ENCODE measurements at regions not wholly inside any gene's neighbourhood (a gene's known extent, or its start where the extent isn't known, plus 50 kb on each side); places are given as distances from the start of the nearest gene placed in this dataset.

- ChIA-PET CTCF (no interaction called here), POLR2A (no interaction called here)
- no peak for DNase-seq (ENCODE audit: low read depth, low spot score)
- TF ChIP-seq, protein P1, sequence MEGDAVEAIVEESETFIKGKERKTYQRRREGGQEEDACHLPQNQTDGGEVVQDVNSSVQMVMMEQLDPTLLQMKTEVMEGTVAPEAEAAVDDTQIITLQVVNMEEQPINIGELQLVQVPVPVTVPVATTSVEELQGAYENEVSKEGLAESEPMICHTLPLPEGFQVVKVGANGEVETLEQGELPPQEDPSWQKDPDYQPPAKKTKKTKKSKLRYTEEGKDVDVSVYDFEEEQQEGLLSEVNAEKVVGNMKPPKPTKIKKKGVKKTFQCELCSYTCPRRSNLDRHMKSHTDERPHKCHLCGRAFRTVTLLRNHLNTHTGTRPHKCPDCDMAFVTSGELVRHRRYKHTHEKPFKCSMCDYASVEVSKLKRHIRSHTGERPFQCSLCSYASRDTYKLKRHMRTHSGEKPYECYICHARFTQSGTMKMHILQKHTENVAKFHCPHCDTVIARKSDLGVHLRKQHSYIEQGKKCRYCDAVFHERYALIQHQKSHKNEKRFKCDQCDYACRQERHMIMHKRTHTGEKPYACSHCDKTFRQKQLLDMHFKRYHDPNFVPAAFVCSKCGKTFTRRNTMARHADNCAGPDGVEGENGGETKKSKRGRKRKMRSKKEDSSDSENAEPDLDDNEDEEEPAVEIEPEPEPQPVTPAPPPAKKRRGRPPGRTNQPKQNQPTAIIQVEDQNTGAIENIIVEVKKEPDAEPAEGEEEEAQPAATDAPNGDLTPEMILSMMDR (IDR thresholded peaks at IDR 0.05; ENCODE audit: insufficient read depth, low read length, missing control alignments) = no peak
- H3K4me3 ChIP-seq (ENCODE audit: low read depth, low read length) = no peak overlapping the region
Observed at GRCh38 chr13:40175639-40176038, 490.8 kb downstream of the FOXO1 start.

GRCh38 chr13:40176242-40176641 is 490.2 kb downstream of the FOXO1 start:
- TF ChIP-seq, protein P1 (IDR thresholded peaks at IDR 0.05; ENCODE audit: insufficient read depth, low read length, missing control alignments) = no peak
- no peak overlapping the region for H3K4me3 ChIP-seq (ENCODE audit: low read depth, low read length)
- no peak for DNase-seq (ENCODE audit: low read depth, low spot score)
- CTCF ChIA-PET = no interaction called here
- POLR2A ChIA-PET = no interaction called here

DNA sequence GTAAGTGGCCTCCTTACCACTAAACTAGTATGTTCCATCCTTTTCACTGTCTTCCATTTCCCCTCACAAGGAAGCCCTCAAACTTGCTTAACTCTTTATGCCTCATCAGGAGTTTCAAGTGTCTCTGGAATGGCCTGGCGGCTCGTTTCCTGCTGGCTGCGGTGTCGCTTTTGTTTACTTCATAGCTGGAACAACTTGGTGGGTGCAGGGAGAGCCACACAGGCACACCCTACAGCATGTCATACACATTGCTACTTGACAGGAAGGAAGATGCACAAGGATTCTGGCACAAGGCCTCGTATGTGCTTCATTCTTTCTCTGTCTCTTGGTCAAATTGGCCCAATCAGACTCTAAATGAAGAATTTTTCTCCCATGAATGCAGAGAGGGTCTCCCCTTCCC is 488.3 kb downstream of the FOXO1 start:
- no peak for DNase-seq (ENCODE audit: low read depth, low spot score)
- TF ChIP-seq, protein P1 (IDR thresholded peaks at IDR 0.05; ENCODE audit: insufficient read depth, low read length, missing control alignments) = no peak
- ChIA-PET CTCF (no interaction called here), POLR2A (no interaction called here)
- H3K4me3 ChIP-seq (ENCODE audit: low read depth, low read length) = no peak overlapping the region

- POLR2A ChIA-PET = no interaction called here
- TF ChIP-seq, protein P1 (IDR thresholded peaks at IDR 0.05; ENCODE audit: insufficient read depth, low read length, missing control alignments) = no peak
- H3K4me3 ChIP-seq (ENCODE audit: low read depth, low read length) = no peak overlapping the region
- DNase-seq (ENCODE audit: low read depth, low spot score) = no peak
- CTCF ChIA-PET = no interaction called here
Observed at GRCh38 chr13:40179445-40180281, 486.8 kb downstream of the FOXO1 start.

DNA sequence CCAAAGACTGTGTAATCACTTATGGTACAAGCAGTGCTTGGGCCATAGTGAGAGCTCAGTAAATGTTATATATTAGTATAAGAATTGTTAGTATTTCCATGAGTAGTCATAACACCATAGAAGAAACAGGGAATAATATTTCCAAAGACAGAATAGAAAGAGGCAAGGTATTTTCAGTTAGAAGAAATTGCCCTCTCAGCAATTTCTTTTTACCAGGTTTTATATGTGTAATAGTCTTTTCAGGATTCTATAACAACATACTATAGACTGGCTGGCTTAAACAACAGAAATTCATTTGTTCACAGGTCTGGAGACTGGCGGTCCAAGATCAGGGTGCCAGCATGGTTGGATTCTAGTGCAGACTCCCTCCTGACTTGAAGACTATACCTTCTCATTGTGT is 485.7 kb downstream of the FOXO1 start:
- TF ChIP-seq, protein P1 (IDR thresholded peaks at IDR 0.05; ENCODE audit: insufficient read depth, low read length, missing control alignments) = no peak
- no peak for DNase-seq (ENCODE audit: low read depth, low spot score)
- ChIA-PET CTCF (no interaction called here), POLR2A (no interaction called here)
- H3K4me3 ChIP-seq (ENCODE audit: low read depth, low read length) = no peak overlapping the region

DNA sequence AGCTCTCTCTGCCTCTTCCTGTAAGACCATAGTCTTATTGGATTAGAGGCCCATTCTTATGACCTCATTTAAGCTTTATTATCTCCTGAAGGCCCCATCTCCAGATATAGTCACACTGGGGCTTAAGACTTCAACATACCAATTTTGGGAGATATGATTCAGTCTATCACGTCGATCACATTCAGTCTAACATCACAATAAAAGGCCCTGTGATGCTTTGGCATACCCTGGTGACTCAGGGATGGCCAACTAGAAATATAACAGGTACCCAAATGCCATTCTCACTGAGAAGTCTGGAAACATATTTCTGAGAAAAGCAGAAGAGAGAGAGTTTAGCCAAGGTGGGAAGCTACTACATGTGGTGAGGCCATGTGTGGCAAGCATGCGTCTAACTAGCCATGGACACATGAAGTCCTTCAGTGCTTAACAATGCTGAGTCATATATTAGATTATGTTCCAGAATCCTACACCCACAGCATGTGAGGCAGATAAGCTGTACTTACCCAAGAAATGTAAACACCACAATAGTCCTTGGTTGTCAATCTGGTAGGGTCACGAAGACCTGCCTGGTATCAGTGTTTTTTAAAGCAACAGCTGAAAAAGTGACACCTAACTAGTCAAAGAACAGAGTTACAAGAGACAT is 485.1 kb downstream of the FOXO1 start:
- ChIA-PET POLR2A (no interaction called here), CTCF (no interaction called here)
- TF ChIP-seq, protein P1 (IDR thresholded peaks at IDR 0.05; ENCODE audit: insufficient read depth, low read length, missing control alignments) = no peak
- DNase-seq (ENCODE audit: low read depth, low spot score) = no peak
- no peak overlapping the region for H3K4me3 ChIP-seq (ENCODE audit: low read depth, low read length)
